ENCODE measurements at regions not wholly inside any gene's neighbourhood (a gene's known extent, or its start where the extent isn't known, plus 50 kb on each side); places are given as distances from the start of the nearest gene placed in this dataset.

DNA sequence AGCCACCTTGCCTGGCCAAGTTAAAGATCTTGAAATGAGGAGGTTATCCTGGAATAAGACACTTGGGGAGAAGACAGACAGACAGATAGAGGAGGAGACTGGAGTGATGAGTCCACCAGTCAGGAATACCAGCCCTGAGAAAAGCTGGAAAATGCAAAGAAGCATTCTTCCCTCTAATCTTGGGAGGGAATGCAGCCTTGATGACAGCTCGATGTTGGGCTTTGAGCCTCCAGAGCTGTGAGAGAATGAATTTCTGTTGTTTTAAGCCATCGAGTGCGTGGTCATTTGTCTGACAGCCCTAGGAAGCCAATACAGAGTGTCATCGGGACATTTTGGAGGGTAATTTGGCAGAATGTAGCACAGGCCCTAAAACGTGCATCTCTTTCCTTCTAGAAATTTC is 199.1 kb upstream of the IER5L start:
- POLR2A ChIA-PET: no interaction called here
- DNase-seq (ENCODE audit: low read depth, low spot score): no peak

More for the DNA sequence above, 199.1 kb upstream of the IER5L start:
- no peaks in the 10 kb centered on the region for H3K9me3 ChIP-seq (ENCODE audit: control insufficient read depth in 1 of 2, insufficient read depth in 1 of 2, low read depth in 1 of 2, low read length in 2 of 2)
- ATAC-seq: no peak
- no peak overlapping the region for H3K4me3 ChIP-seq (replicated peaks in 1 of 2; ENCODE audit: low read depth in 1 of 2, low read length in 2 of 2)
- no peaks in the 10 kb centered on the region for H3K9me2 ChIP-seq (ENCODE audit: insufficient read depth)
- H2AFZ ChIP-seq (ENCODE audit: low read depth, low read length, poor library complexity, severe bottlenecking): no peak overlapping the region
- H3K27me3 ChIP-seq (ENCODE audit: insufficient read depth, low read length): no peaks in the 10 kb centered on the region
- peaks cover 19 to 27% of the 10 kb centered on the region in 2 experiments for H3K4me1 ChIP-seq (ENCODE audit: control insufficient read depth in 1 of 2, insufficient read depth in 2 of 2, low read length in 2 of 2)
- no peak overlapping the region for H3K4me2 ChIP-seq (ENCODE audit: low read length)
- H3K36me3 ChIP-seq (ENCODE audit: control insufficient read depth in 1 of 2, insufficient read depth in 2 of 2, low read length in 2 of 2): no peaks in the 10 kb centered on the region
- ChIA-PET CTCF (no interaction called here), RAD21 (ENCODE audit: low non-redundant PET in 1 of 2, low total read pairs in 2 of 2, uncharacterized antibody in 2 of 2, unreplicated experiment in 2 of 2) (no interaction called here)
- no peaks in the 10 kb centered on the region for H4K20me1 ChIP-seq (ENCODE audit: insufficient read depth)
- intact Hi-C loops (cut with micrococcal nuclease): no loop called here
- TF ChIP-seq FOSL1 (IDR thresholded peaks at IDR 0.05; ENCODE audit: low read depth) (no peak), SP1 (IDR thresholded peaks at IDR 0.05; ENCODE audit: low read depth) (no peak), EZH2phosphoT487 (IDR thresholded peaks at IDR 0.05; ENCODE audit: borderline replicate concordance) (no peak), ZNF274 (IDR thresholded peaks at IDR 0.05; ENCODE audit: low read depth, low read length) (no peak), RAD21 (IDR thresholded peaks at IDR 0.05; ENCODE audit: low read depth) (no peak), YY1 (IDR thresholded peaks at IDR 0.05; ENCODE audit: extremely low read depth, insufficient replicate concordance, low read depth, low read length) (no peak), JUND (IDR thresholded peaks at IDR 0.05) (no peak), TCF7L2 (IDR thresholded peaks at IDR 0.05; ENCODE audit: borderline replicate concordance, extremely low read depth, insufficient read depth, insufficient read length) (no peak), ELF1 (IDR thresholded peaks at IDR 0.05; ENCODE audit: borderline replicate concordance, low read depth) (no peak), ZFX (IDR thresholded peaks at IDR 0.05) (no peak), EZH2 (IDR thresholded peaks at IDR 0.05) (no peak)
- TF ChIP-seq, protein P1, sequence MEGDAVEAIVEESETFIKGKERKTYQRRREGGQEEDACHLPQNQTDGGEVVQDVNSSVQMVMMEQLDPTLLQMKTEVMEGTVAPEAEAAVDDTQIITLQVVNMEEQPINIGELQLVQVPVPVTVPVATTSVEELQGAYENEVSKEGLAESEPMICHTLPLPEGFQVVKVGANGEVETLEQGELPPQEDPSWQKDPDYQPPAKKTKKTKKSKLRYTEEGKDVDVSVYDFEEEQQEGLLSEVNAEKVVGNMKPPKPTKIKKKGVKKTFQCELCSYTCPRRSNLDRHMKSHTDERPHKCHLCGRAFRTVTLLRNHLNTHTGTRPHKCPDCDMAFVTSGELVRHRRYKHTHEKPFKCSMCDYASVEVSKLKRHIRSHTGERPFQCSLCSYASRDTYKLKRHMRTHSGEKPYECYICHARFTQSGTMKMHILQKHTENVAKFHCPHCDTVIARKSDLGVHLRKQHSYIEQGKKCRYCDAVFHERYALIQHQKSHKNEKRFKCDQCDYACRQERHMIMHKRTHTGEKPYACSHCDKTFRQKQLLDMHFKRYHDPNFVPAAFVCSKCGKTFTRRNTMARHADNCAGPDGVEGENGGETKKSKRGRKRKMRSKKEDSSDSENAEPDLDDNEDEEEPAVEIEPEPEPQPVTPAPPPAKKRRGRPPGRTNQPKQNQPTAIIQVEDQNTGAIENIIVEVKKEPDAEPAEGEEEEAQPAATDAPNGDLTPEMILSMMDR (IDR thresholded peaks at IDR 0.05 in 2 of 3, conservative IDR thresholded peaks at IDR 0.05 in 1 of 3; ENCODE audit: borderline replicate concordance in 1 of 3, insufficient read depth in 1 of 3, low read depth in 2 of 3, low read length in 2 of 3): no peak
- TF ChIP-seq, protein P2, sequence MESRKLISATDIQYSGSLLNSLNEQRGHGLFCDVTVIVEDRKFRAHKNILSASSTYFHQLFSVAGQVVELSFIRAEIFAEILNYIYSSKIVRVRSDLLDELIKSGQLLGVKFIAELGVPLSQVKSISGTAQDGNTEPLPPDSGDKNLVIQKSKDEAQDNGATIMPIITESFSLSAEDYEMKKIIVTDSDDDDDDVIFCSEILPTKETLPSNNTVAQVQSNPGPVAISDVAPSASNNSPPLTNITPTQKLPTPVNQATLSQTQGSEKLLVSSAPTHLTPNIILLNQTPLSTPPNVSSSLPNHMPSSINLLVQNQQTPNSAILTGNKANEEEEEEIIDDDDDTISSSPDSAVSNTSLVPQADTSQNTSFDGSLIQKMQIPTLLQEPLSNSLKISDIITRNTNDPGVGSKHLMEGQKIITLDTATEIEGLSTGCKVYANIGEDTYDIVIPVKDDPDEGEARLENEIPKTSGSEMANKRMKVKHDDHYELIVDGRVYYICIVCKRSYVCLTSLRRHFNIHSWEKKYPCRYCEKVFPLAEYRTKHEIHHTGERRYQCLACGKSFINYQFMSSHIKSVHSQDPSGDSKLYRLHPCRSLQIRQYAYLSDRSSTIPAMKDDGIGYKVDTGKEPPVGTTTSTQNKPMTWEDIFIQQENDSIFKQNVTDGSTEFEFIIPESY (IDR thresholded peaks at IDR 0.05; ENCODE audit: extremely low read depth, insufficient replicate concordance, low read length): no peak
- TF ChIP-seq, protein P3, sequence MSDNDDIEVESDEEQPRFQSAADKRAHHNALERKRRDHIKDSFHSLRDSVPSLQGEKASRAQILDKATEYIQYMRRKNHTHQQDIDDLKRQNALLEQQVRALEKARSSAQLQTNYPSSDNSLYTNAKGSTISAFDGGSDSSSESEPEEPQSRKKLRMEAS (IDR thresholded peaks at IDR 0.05): no peak
- H3K9ac ChIP-seq (ENCODE audit: low read length): no peak overlapping the region
- H3K27ac ChIP-seq (ENCODE audit: low read depth, low read length): no peak overlapping the region
- BruUV-seq (replicated peaks): no TSS peak
- no peaks in the 10 kb centered on the region for H3K79me2 ChIP-seq (ENCODE audit: insufficient read depth, low read length)
